SW 1271 (cell line): ENCODE measurements at regions not wholly inside any gene's neighbourhood (a gene's known extent, or its start where the extent isn't known, plus 50 kb on each side); places are given as distances from the start of the nearest gene placed in this dataset.

Source experiments
- DNase-seq, 2 experiments: peaks; one replicate each; lab custom pipeline; 2025; lab: John Stamatoyannopoulos, UW

GRCh38 chr1:199102239-199102638 is 463.4 kb downstream of the PTPRC start:
- DNase-seq, result no peak

DNA sequence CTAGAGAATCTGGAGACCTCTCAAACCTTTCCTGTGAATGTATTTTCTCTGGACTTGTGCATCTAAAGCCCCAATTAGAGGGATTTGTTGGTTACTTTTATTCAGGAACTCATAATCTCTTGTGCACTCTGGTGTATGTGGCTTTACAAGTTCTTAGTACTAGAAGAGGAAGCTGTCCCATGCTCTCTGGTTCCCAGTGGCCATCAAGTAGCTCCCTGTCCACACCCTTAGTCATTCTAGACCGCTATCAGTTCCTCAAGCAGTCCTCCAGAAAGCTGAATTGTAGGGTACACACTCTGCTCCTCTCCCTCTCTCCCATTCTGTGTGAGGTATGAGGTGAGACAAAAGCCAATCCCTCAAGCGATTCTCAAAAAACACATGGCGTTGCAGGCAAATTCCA is 470.3 kb downstream of the PTPRC start:
- DNase-seq, result no peak

DNA sequence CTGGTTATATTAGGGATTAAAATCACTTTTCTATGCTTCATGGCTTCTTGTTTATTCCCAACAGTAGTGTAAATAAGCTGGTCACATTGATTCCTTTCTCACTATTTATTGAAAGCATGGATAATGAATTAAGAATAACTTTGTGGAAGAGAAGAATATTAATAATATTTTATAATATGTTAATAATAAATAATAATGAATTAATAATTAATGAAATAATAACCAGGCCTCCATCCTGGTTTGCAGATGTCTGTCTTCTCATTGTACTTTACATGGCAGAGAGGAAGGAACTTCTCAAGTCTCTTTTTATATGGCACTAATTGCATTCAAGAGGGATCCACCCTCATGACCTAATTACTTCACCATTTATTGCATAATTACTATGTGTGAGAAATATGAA is 473.5 kb downstream of the PTPRC start:
- DNase-seq, result no peak

DNA sequence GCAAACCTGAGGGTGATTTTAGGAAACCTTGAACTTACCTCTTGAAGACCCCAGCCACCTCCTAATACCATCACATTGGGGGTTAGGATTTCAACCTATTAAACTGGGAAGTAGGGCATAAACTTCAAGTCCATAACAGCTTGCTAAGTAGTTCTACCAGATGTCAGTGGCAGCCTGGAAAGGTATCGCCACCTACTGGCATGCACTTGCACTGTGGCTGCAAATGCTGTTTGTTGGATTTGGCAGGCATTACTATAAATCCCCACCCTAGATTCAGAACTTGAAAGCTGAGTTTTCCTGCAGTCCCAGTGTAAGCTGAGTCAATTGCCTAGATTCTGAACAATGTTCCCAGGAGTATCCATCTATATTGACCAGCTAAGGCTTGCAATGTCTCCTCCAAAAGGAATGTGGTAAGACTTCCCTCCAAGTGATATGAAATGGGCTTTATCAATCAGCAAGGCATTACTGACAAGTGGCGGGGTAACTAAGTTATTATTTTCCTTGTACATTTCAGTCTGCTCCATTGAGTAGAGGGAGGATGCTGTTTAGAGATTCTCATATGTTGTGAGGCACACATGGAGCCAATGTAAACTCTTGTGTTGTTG is 474.5 kb downstream of the PTPRC start:
- peak in 1 of 2 experiments; percentile 8 for DNase-seq

GRCh38 chr1:199116488-199116887 is 477.6 kb downstream of the PTPRC start:
- DNase-seq, result no peak

GRCh38 chr1:199121047-199121446 is 482.2 kb downstream of the PTPRC start:
- DNase-seq, result no peak

- DNase-seq, result no peak
Measured at GRCh38 chr1:199122085-199122484, 483.2 kb downstream of the PTPRC start.

- DNase-seq, result no peak
Measured at GRCh38 chr1:199122532-199123311, 483.9 kb downstream of the PTPRC start.

DNA sequence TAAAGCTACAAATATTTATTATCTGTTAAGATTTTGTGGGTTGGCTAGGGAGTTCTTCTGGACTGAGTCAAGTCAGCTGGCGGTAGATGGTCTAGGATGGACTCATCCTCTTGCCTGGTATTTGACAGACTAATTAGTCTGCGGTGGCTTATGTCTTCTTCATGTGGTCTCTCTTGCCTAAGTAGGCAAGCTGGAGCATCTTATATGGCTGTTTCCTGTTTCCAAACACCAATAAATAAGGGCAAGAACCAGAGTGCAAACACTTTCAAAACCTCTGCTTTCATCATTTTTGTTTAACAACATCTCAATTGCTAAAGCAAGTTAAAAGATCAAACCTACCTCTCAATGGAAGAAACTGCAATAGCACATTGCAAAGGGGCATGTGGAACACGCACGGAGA is 484.8 kb downstream of the PTPRC start:
- DNase-seq, result no peak

DNA sequence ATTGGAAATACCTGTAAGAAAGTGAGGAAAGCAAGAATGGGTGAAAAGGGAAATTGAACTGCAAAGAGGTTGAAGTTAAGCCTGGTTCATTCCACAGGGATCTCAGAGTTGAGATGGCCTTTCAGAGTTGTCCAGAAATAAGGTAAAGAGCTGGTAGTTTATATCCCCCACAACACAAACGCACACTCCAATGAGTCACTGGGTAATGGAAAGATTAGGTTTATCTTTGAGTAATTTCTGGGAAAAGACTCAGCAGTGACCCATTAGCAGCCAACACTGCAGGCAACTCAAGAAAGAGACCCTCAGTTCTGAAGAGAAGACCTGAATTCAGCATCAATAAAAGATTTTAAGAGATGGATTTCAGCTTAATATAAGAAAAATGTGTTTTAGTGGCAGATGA is 485.5 kb downstream of the PTPRC start:
- no peak for DNase-seq

GRCh38 chr1:199129247-199129646 is 490.4 kb downstream of the PTPRC start:
- no peak for DNase-seq

- no peak for DNase-seq
Measured at GRCh38 chr1:199132006-199132405, 493.2 kb downstream of the PTPRC start.

- DNase-seq, result no peak
Measured at GRCh38 chr1:199135901-199136300, 497.1 kb downstream of the PTPRC start.

- DNase-seq, result no peak
Measured at GRCh38 chr1:199138061-199138460, 499.2 kb downstream of the PTPRC start.

GRCh38 chr1:199149591-199149990 is 510.8 kb downstream of the PTPRC start:
- no peak for DNase-seq

GRCh38 chr1:199150756-199151155 is 511.9 kb downstream of the PTPRC start:
- no peak for DNase-seq

GRCh38 chr1:199151634-199152425 is 513.0 kb downstream of the PTPRC start:
- no peak for DNase-seq

DNA sequence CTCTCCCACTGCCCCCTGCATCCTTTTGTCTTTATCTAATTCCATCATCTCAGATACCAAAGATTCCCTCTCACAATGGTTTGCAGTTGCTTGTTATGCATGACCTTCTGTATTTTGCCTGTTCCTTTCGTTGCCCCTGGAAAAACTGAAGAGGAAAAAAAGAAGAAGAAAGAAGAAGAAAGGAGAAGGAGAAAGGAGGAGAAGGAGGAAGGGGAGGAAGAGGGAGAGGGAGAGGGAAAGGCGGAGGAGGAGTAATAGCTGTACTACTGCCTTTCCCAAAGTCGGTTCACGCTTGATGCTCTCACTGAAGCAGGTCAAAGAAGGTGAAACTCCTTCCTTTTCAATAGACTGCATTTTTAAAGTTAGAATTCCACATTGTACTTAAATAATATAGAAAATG is 513.8 kb downstream of the PTPRC start:
- no peak for DNase-seq

DNA sequence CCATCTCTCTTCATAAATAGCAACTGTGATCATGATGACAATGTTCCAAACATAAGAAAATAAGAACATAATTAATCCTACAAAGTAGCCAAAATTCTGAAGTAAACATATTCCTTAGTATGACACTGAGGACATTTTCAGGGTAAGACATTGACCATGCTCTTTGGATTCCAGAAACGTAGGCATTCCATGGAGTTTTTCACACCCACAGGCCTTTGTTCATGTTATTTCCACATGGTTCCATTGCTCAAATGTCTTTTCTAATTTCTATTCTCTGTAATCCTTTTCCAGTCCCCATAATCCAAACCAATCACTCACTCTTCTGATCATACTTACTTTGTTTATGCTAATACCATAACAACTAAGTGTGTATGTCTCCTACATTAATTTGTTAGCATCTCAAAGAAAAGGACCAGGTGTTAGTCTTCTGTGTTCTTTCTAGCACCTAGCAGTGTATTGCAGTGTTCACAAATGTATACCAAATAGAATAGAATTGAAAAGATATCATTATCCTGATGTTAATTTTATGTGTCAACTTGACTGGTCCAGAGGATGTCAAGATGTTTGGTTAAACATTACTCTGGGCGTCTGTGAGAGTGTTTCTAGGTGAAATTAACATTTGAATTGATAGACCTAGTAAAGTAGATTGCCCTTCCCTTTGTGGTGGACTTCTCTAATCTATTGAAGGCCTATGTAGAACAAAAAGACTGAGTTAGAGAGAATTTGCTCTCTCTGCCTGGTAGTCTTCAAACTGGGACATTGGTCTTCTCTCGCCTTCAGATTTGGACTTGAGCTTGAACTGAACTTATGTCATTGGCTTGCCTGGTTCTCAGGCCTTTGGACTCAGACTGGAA is 516.6 kb downstream of the PTPRC start:
- DNase-seq, result no peak

DNA sequence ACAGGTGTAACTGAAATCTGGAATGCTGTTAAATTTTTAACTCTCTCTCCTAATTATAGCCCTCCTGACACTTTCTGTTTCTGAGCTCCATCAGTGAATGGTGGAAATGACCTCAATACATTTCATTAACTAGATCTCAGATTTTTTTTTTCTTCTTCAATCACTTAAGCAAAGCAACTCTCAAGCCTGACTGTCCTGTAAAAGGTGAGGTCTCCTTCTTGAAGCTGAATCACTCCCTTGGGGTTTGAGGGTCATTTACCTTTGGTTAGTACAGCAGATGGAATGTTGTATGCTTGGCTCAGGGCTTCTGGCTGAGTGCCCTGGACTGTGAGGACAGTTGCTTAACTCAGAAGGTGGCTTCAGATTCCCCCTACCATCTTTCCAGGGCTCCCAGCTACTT is 518.7 kb downstream of the PTPRC start:
- no peak for DNase-seq

GRCh38 chr1:199160521-199161318 is 521.9 kb downstream of the PTPRC start:
- DNase-seq, result no peak
